ENCODE measurements at regions not wholly inside any gene's neighbourhood (a gene's known extent, or its start where the extent isn't known, plus 50 kb on each side); places are given as distances from the start of the nearest gene placed in this dataset.

DNA sequence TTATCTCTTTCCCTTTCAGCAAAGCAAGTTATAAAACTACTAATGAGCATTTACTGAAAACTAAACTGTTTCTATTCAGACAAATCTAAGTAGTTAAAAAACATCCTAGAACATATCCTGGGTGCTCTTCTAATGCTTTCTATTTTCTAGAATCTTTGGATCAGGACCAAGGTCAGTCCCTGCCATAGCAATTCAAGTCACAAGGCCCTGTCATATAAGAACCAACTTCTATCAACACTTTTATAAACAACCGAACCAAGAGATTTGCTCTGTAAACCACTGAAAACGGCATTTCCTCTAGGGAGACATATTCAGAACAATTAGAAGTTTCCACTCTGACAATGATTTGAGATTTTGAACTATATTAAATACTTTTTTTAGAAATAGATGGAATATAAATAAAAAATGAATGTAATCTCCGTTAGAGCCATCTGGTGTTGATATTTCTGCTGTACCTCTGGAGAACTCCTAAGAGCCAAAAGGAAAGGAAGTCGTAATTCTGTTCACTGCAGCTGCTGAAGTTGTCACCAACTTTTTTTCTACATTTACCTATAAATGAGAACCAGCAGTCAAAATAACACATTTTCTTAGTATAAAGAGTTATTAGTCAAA lies 51.4 kb upstream of the LGSN start:
- TF ChIP-seq, protein P1, sequence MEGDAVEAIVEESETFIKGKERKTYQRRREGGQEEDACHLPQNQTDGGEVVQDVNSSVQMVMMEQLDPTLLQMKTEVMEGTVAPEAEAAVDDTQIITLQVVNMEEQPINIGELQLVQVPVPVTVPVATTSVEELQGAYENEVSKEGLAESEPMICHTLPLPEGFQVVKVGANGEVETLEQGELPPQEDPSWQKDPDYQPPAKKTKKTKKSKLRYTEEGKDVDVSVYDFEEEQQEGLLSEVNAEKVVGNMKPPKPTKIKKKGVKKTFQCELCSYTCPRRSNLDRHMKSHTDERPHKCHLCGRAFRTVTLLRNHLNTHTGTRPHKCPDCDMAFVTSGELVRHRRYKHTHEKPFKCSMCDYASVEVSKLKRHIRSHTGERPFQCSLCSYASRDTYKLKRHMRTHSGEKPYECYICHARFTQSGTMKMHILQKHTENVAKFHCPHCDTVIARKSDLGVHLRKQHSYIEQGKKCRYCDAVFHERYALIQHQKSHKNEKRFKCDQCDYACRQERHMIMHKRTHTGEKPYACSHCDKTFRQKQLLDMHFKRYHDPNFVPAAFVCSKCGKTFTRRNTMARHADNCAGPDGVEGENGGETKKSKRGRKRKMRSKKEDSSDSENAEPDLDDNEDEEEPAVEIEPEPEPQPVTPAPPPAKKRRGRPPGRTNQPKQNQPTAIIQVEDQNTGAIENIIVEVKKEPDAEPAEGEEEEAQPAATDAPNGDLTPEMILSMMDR (IDR thresholded peaks at IDR 0.05) = no peak
- no peak for TF ChIP-seq POLR2A (IDR thresholded peaks at IDR 0.05)

Measured in right lobe of liver (tissue), 4 donors.